Stimulated activated CD4-positive, alpha-beta T cell treated with anti-CD3 and anti-CD28 coated beads, Interleukin-12 subunit alpha, Interleukin-12 subunit beta, amount 100 ng/mL, for 24 hours (primary cell): ENCODE measurements at regions not wholly inside any gene's neighbourhood (a gene's known extent, or its start where the extent isn't known, plus 50 kb on each side); places are given as distances from the start of the nearest gene placed in this dataset.

ENCODE experiments used
- DNase-seq, 2 experiments: peaks; one replicate each; pipeline ENCODE4 v3.0.0-alpha.2; 2020; ENCODE audit warnings: low read depth in 2 of 2

GRCh38 chr6:84421031-84421430 lies 193.6 kb upstream of the CEP162 start:
- DNase-seq = no peak

DNA sequence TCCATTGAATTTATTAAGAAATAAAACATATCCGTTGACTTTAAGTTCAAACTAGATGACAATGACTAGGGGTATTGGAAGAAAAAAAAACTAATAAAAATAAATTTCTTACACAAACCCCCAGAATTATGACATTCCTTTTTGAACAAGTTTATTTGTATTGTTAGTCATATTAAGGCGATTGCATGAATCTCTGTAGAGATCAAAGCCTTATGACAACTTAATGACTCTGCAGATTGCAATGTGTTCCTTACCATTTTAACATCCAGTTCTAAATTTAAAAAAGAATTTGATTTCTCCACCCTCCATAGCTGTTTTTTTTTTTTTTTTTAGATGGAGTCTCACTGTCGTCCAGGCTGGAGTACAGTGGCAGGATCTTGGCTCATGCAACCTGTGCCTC lies 189.8 kb upstream of the CEP162 start:
- no peak for DNase-seq

- DNase-seq = no peak
These were observed 188.7 kb upstream of the CEP162 start for GRCh38 chr6:84416043-84416657.

DNA sequence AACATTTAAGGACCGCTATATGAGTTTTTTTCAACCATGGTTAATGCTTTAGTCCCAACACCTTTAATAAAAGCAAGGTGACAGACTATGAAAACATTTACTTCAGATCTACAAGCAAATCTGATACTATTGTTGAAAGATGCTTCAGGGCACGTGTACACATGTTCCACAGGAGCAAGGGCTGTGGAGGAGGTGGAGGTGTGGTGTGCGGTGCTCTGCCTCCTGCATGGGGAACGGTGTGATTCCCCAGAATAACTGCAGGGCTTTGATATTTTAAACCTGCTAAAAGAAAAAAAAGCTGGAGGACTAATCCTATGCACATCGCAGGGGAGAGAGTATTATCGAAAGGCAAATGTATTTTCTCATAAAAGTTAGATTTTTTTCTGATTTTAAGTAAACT lies 188.1 kb upstream of the CEP162 start:
- DNase-seq = no peak

DNA sequence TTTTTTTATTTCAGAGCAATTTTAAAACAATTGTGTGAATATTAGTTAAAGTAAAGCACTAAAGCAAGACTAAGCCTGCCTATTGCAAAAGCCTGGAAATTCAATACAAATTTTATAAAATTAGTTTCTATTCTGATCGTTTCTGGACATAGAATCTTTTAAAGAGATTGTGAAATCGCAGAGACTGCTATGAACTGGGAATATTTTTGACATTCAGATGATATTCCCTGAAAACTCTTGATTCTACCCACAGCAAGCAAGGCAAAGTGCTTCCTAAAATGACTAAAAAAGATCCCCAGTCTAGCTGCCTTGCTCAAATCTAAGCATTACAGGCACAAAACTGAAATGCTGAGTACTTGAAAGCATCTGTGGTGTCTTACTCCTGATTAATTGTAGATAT lies 187.6 kb upstream of the CEP162 start:
- no peak for DNase-seq

- DNase-seq = no peak
These were observed 187.1 kb upstream of the CEP162 start for GRCh38 chr6:84414531-84414930.

DNA sequence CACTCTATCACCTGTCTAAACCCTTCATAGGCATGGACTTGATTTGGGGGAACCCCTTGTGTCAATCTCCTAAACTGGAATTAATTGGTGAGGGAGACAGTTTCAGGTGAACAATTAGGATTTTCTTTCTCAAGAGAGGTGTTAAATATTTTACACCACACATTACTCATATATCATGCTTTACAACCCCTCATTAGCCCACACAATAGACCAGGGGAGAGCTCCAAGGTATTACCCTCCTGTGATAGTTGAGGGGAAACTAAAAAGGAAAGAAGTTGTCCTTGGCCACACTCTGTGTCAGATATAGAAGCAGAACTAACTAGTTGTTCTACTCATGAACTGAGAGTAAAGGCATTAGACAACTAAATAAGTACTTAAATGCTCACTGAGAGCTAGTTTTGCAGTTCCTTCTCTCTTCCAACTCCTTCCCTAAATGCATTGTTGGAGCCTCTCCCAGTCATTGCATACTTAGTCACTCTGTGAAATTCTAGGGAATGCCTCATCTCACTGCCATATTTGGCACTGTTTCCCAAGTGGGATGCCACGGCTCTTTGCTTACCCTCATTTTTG lies 183.7 kb upstream of the CEP162 start:
- DNase-seq = no peak

DNA sequence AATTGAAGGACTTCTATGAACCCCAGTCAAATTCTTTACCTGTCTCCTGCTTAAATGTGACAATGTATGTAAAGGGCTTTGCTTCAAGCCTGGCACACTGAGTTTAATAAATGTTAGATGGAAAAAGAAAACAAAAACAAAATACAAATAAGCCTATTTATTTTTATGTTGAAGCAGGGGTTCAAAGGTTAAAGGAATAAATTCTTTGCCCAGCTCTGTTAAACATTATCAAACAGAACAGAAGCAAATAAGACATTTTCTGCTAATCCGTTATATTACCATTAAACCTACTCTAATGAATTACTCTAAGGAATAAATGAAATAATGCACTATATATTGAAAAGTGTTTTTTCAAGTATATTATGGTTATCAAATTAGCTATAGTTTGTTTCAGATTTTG lies 182.5 kb upstream of the CEP162 start:
- DNase-seq = no peak

GRCh38 chr6:84408028-84408427 lies 180.6 kb upstream of the CEP162 start:
- no peak for DNase-seq

GRCh38 chr6:84403545-84403944 lies 176.1 kb upstream of the CEP162 start:
- no peak for DNase-seq

GRCh38 chr6:84399003-84399402 lies 171.6 kb upstream of the CEP162 start:
- no peak for DNase-seq

DNA sequence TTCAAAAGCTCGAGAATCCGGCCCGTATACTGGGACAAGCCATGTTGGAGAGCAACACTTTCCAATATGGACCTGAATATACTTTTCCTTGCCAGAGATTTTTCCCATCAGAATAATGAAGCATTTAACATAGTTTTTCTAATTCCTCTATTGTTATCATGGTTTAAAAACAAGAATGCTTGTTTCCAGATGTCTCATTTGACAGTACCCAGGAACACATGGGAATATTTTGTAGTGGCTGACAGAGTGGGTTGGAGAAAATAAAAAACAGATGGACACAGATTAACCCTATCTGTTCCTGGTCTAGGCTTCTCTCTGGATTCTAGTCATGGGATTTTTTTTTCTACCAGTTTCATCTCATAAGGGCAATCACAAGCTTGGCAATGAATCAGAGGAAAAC lies 164.8 kb upstream of the CEP162 start:
- DNase-seq = no peak

DNA sequence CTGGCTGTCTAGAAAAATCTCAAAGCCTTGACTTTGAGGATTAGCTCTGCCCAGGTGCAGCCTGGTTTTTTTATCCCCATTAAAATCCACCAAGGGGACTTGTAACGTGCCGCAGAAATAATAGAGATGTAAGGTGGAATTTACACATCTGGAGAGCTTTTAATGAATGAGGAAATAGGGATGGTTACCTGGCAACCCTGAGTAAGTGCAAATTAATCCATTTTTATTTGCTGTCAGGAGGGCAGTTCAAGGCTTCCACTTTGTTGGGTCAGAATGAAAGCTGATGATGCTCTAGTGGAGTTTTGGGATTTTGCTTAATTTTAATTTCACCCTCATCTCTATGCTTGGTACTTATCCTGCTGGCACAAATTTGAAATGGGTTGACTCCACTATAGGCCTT lies 163.4 kb upstream of the CEP162 start:
- no peak for DNase-seq

GRCh38 chr6:84390334-84390733 lies 162.9 kb upstream of the CEP162 start:
- DNase-seq = no peak

- no peak for DNase-seq
These were observed 151.7 kb upstream of the CEP162 start for GRCh38 chr6:84379142-84379541.

DNA sequence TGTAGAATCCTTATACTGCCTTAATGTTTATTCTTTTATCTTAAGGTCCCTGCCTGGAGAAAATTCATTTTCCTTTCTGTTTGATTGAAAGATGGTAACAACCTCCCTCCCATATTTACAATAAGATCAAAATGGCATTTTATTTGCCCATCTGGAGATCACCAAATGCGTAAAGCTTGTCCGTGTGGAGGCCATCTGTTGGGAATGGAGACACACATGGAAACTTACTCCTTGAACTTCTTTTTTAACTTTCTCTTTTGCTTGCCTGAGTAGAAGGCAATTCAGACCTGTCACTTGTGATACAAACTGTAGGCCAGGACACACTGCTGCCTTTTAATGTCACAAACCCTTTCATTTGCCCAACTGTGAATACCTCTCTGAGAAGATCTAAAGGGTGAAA lies 144.8 kb upstream of the CEP162 start:
- no peak for DNase-seq

GRCh38 chr6:84371681-84372080 lies 144.2 kb upstream of the CEP162 start:
- no peak for DNase-seq

GRCh38 chr6:84362193-84362821 lies 134.9 kb upstream of the CEP162 start:
- no peak for DNase-seq

- DNase-seq = no peak
These were observed 134.1 kb upstream of the CEP162 start for GRCh38 chr6:84361372-84362192.

- no peak for DNase-seq
These were observed 132.6 kb upstream of the CEP162 start for GRCh38 chr6:84360039-84360438.

DNA sequence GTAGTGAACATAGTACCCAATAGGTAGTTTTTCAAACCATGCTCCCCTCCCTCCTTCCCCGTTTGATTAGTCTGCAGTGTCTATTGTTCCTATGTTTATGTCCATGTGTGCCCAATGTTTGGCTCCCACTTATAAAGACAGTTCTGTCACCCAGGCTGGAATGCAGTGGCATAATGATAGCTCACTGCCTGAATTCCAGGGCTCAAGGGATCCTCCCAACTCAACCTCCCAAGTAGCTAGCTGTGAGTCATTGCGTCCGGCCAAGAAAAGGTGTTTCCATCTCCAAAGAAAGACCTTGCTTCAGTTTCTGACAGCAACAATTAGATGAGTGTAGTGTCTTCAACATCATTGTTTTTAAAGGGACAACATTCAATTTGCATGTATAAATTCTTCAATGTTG lies 131.1 kb upstream of the CEP162 start:
- DNase-seq = no peak

DNA sequence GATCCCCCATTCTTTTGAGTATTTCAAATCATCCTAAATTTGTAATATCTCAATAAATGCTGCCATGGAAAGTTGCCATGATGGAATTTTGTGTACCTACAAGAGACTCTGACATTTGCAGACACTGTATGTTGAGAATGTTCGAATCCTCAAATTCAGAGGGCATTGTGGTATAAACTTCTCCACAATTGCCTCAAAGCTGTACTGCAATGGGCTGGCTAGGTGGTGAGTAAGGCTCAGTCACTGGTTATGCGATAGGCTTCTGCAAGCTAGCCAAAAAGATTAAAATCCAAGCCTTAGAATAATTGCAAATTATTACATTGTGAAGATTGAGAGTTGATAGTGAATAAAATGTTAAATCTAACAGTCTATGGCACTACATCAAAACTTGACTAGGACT lies 130.2 kb upstream of the CEP162 start:
- no peak for DNase-seq

GRCh38 chr6:84356907-84357306 lies 129.5 kb upstream of the CEP162 start:
- DNase-seq = no peak
